Head of caudate nucleus (tissue), 42 donors: ENCODE measurements at regions not wholly inside any gene's neighbourhood (a gene's known extent, or its start where the extent isn't known, plus 50 kb on each side); places are given as distances from the start of the nearest gene placed in this dataset.
"Not testable (repeated sequence)": the region's sequence is repeated elsewhere in the genome, so short reads cannot be mapped to it uniquely, and the experiment has no call there.

ENCODE experiments used
- DNase-seq, 42 donors: peaks; one replicate each; pipeline versions ENCODE4 v3.0.0 to v3.0.0-alpha.2; 2020 to 2021; ENCODE audit warnings: mixed read lengths in 7 of 42
- intact Hi-C: fragments of 100-400 bp; cut with DNase I; formaldehyde crosslinking; loops from one replicate; pipeline ENCODE4 v1.15.0; 2022

GRCh38 chr9:80690349-80690939 is 998.9 kb downstream of the TLE1 start:
- no peak for DNase-seq

DNA sequence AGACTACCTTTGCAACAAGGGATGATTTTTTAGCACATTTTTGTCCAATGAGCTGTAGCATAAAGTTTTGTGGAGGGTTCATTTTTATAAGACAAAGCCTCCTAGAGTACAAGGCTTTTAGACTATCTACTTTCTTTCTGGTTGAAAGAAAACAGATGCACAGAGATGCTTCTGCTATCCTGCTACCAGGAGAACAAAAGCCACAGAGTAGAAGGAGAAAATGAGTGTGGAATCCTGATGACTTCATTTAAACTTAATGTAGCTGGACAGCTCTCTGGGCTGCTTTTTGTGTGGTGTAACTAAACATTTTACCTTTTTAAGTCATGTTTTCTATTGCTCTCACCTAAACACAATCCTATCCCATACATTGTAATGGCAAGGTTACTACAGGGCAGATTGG is 1009.4 kb downstream of the TLE1 start:
- intact Hi-C loops: no loop called here
- no peak for DNase-seq

More at GRCh38 chr9:80690349-80690939, 998.9 kb downstream of the TLE1 start:
- intact Hi-C loops: no loop called here

GRCh38 chr9:80678906-80679305 is 1010.4 kb downstream of the TLE1 start:
- DNase-seq: no peak
- intact Hi-C loops: no loop called here

- DNase-seq: no peak
- intact Hi-C loops: no loop called here
These were observed 1015.9 kb downstream of the TLE1 start for GRCh38 chr9:80673496-80673895.

DNA sequence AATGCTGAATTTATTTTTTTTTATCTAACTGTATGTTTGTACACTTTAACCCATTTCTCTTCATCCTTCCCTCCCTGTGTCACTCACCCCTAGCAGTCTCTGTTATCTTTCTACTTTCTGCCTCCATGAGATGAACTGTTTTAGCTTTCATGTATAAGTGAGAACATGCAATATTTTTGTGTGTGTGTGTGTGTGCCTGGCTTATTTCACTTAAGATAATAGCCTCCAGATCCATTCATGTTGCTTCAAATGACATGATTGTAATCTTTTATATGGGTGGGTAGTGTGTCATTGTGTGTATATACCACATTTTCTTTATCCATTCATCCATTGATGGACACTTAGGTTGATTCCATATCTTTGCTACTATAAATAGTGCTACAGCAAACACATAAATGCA is 1023.9 kb downstream of the TLE1 start:
- DNase-seq: no peak
- intact Hi-C loops: no loop called here

GRCh38 chr9:80664327-80665210 is 1024.8 kb downstream of the TLE1 start:
- DNase-seq: no peak
- intact Hi-C loops: no loop called here

DNA sequence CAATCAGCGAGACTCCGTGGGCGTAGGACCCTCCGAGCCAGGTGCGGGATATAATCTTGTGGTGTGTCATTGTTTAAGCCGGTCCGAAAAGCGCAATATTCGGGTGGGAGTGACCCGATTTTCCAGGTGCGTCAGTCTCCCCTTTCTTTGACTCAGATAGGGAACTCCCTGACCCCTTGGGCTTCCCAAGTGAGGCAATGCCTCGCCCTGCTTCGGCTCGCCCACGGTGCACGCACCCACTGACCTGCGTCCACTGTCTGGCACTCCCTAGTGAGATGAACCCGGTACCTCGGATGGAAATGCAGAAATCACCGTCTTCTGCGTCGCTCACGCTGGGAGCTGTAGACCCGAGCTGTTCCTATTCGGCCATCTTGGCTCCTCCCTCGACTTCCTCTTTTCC is 1029.6 kb downstream of the TLE1 start:
- DNase-seq, intact Hi-C loops: not testable (repeated sequence)

GRCh38 chr9:80651044-80651443 is 1038.3 kb downstream of the TLE1 start:
- DNase-seq: no peak

DNA sequence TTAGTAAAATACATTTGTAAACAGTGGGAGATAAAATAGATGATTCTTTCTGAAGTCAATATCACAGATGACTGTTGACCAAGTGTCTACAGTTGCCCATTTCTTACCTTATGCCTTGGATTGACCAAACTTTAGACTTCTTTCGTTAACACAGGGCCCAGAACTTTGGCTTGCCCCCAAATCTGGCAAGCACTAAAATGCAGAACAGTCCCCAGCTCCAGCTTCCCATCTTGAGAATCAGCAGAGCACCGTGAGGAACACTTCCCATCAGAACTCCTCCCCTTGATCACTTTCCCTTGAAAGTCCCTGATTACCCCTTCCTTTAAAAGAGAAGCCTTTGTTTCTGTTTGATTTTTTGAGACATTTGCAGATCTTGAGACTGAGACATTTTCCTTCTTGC is 1039.9 kb downstream of the TLE1 start:
- DNase-seq: no peak
- intact Hi-C loops: no loop called here

More at GRCh38 chr9:80651044-80651443, 1038.3 kb downstream of the TLE1 start:
- intact Hi-C loops: no loop called here

DNA sequence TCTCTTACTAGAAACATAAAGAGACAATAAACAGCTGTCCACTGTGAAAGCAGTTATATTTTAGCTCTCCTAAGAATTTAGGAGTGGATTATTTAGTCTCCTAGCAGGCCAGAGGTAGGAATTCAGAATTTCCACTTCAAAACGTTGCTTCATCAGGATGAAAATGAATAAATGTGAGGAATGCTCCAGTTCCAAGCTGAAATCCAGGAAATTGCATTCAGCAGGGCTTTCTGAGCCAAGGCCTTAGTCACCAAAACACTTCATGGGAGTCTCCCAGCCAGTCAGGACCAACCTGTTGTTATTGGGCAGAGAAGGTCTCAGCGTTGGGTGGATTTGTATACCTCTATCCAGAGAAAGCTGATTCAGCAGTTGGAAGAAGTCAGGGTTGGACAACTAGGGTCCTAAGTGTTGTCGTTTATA is 1040.3 kb downstream of the TLE1 start:
- no peak for DNase-seq
- intact Hi-C loops: no loop called here

DNA sequence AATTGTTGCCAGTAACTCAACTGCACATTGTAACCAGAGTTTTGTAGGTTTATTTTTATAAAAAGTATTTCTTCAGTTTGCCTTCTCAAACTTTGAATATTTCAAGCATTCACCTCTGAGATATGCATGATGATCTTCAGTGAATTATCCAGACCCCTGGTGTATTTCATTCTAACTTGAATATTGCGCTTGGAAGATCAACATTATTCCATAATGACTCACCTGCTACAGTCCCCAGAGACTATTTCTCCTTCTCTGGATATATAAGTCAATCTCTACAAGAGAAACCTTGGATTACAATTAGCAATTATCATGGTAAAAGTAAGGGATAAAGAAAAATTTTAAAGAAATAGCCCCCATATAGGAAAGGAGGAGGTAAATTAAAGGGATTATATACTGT is 1041.0 kb downstream of the TLE1 start:
- intact Hi-C loops: no loop called here
- DNase-seq: no peak

GRCh38 chr9:80646211-80646610 is 1043.1 kb downstream of the TLE1 start:
- DNase-seq: no peak
- intact Hi-C loops: no loop called here

- intact Hi-C loops: no loop called here
- no peak for DNase-seq
These were observed 1045.3 kb downstream of the TLE1 start for GRCh38 chr9:80644044-80644443.

DNA sequence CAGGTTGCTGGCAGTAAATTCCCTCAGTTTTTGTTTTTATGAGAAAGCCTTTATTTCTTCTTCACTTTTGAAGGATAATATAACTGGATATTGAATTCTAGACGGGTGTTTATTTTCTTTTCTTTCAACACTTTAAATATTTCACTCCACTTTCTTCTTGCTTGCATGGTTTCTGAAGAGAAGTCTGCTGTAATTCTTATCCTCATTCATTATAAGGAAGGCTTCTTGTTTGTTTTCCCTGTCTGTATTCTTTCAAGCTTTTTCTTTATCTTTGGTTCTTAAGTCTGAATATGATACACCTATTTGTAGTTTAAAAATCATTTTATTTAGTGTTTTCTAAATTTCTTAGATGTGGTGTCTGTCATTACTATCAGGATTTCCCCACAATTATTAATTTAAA is 1054.3 kb downstream of the TLE1 start:
- no peak for DNase-seq
- intact Hi-C loops: no loop called here

GRCh38 chr9:80632041-80632440 is 1057.3 kb downstream of the TLE1 start:
- DNase-seq: no peak
- intact Hi-C loops: no loop called here

DNA sequence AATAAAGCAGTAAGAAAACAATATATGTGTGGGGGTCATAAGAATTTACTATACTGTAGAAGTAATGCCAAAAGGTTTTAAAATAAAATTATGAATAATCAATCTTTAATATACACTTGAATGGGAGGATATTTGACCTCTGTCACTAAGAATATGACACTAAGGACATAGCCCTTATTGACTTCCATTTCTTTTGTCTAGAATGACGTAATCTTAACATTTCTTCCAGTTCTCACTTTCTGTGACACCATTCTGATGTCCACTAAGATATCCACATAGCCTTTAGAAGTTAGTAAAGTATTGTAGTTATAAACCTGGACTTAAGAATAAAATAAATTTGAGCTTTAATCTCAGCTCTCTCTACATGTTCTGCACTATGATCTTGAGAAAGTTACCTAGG is 1050.7 kb downstream of the TLE4 start:
- DNase-seq: no peak
- intact Hi-C loops: no loop called here

DNA sequence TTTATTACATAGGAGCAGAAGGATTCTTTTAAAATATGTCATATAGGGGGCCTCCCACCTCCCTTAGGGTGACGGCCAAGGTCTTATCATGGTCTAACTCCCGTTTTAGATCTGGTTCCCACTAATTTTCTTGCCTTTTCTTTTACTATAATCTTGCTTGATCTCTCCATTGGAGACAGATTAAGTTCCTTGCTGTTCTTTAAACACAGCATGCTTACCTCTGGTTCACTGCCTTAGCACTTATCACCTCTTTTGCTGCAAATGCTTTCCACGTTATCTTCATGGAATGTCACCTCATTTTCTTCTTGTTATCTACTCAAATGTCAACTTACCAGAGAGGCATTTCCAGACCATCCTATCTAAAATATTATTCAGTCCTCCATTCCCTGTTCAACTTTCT is 1047.6 kb downstream of the TLE4 start:
- DNase-seq: no peak
- intact Hi-C loops: no loop called here

DNA sequence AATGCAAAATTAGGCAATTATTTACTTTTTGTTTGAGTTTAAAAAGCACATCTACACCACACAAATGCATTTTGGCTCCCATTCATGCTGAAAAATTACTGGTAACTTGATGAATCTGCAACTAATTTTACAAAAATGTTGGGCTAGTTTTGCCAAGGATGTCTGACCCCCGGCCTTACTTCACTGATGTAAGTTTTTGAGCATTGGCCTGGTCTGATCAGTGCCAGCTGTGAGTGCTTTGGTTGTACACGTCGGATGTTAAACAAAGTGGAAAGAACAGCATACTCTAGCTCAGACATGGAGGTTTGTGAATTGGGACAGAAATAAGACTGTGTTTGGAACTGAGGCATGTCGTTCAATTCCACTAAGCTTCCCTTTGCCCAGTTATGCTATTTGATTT is 1044.2 kb downstream of the TLE4 start:
- no peak for DNase-seq
- intact Hi-C loops: no loop called here

- intact Hi-C loops: no loop called here
- no peak for DNase-seq
These were observed 1034.0 kb downstream of the TLE4 start for GRCh38 chr9:80605793-80606192.

DNA sequence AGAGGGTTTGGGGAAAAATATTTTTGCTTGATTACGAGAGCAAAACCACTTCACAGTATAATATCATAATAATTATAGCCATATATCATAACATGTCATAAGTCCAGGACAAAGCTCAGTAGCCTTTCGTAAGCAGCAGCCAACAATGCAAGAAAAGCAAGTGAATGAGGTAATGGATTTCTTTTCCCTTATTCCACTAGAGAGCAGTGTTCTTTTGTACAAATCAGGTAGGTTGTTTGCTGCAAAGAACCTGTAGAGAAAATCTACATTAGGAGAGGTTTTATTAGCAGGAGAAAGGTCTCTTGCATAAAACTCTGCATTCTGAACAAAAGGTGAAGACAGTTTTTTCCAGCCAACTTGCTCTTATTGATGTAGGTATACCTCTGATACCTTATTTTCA is 1033.4 kb downstream of the TLE4 start:
- intact Hi-C loops: no loop called here

DNA sequence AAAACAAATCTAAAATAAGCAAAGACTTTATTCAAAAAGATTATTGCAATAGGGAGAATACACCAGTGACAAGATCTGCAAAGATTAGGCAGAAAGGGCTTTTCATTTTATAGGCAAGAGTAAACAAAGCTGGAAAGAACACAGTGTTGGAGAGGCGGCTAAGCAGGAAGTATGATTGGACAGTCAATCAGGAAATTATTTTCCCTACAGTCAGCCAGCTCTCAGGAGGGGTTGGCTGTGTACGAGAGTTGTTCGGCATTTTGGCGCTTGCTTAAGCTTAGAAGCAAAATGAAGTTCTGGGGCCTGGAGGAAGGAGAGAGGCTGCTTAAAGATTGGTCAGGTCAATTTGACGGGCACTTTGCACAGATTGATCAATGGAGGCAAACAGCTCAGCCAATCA is 1030.5 kb downstream of the TLE4 start:
- DNase-seq: no peak
- intact Hi-C loops: no loop called here

More for the DNA sequence above, 1033.4 kb downstream of the TLE4 start:
- no peak for DNase-seq
